Stimulated activated CD8-positive, alpha-beta memory T cell treated with anti-CD3 and anti-CD28 coated beads, Interleukin-15, amount 100 ng/mL, for 24 hours (primary cell): ENCODE measurements at regions not wholly inside any gene's neighbourhood (a gene's known extent, or its start where the extent isn't known, plus 50 kb on each side); places are given as distances from the start of the nearest gene placed in this dataset.
"Not testable (repeated sequence)": the region's sequence is repeated elsewhere in the genome, so short reads cannot be mapped to it uniquely, and the experiment has no call there.

Experiments
- DNase-seq: peaks from one replicate; pipeline ENCODE4 v3.0.0-alpha.2; 2020; ENCODE audit warnings: low read depth

DNA sequence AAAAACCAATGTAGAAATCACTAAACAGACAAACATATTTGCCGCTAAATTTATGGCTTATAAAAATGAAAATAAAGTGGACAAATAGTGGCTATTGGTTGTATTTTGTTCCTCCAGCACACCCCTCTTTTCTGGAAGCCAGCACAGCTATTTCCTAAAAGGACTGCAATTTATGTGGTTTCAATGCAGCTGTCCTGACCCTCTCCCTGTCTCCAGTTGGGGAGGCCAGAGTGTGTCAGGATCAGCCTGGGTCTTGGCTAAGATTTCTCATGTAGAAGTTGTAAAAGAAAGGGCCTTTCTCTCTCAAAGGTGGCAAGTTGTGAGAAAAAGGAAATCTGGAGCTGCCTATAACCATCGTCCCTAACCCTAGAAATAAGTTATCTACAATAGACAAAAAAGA is 165.6 kb downstream of the ALDH8A1 start:
- DNase-seq, result no peak

DNA sequence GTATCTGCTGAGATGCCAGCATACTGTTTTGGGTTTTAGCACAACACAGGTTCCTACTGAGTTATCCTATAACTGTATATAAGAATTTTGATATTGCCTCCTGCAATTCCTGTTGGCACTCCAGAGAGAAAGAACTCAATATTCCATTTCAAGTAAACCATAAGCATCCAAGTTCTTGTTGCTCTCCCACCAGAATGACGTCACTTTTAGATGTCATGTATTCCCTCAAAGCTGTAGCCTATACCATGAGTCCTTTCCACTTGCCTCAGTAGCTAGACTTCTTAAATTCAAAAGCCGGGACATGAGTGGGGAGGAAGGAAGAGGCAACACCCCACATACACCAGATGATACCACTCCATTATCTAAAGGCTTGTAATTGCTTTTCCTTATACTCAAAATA is 171.5 kb downstream of the ALDH8A1 start:
- DNase-seq, result no peak

DNA sequence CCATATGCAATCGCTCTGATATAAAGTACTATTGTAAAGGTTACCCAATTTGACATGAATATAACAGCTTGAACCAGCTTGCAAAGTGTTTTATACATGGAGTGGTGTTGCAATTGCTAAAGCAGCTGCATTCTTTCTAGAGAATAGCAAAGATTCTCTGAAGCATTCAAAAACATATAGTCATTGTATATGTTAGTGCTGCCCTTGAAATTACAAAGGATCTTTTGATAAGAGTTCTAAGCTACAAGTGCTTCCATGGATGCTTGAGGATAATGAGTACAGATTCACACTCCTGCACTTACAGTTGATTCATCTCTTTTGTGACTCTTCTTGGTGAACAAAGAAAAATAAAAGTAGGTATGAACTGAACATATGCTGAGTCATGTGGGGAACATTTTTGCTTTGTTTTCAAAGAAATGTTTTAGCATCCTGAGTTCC is 175.7 kb downstream of the ALDH8A1 start:
- DNase-seq, result no peak

DNA sequence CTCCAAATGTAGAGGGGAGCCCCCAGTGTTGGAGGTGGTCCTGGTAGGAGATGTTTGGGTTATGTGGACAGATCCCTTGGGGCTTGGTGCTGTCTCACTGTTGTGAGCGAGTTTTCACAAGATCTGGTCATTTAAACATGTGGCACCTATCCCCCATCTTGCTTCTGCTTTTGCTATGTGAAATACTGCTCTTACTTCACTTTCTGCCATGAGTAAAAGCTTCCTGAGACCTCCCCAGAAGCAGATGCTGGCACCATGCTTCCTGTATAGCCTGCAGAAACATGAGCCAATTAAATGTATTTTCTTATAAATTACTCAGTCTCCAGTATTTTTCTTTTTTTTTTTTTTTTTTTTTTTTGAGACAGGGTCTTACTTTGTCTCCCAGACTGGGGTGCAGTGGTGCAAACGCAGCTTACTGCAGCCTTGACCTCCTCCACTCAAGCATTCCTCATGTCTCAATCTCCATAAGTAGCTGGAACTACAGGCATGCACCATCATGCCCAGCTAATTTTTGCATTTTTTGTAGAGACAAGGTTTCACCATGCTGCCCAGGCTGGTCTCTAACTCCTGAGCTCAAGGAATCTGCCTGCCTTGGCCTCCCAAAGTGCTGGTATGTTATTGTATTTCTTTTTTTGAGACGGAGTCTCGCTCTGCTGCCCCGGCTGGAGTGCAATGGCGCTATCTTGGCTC is 177.1 kb downstream of the ALDH8A1 start:
- no peak for DNase-seq

DNA sequence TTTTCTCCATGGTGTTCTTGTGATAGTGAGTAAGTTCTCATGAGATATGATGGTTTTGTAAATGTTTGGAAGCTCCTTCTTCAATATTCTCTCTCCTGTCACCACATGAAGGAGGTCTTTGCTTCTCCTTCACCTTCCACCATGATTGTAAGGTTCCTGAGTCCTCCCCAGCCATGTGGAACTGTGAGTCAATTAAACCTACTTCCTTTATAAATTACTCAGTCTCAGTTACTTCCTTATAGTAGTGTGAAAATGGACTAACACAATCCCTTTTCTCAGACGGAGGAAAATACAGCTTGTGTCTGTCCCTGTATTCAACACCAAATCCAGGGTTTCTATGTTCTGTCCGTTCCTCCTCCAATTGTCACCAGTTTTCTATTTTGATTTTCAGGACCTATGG is 181.0 kb downstream of the ALDH8A1 start:
- no peak for DNase-seq

DNA sequence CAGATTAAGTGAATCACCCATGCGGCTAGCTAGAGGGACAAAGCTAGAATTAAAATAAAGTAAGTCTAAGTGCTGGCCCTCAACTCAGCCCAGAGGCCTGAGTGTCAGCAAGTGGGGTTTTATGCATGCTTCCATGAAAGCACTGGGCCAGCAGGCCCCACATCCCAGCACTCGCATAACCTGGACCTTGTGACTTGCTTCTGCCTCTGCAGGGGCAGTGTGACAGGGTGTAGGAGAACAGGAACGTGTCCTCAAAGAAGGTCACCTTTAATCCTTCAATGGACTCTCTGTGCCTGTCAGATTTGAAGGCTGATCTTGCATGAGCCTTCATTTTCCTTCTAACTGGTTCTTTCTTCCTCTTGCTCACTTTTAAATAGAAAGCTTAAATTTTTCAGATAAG is 183.4 kb downstream of the ALDH8A1 start:
- no peak for DNase-seq

DNA sequence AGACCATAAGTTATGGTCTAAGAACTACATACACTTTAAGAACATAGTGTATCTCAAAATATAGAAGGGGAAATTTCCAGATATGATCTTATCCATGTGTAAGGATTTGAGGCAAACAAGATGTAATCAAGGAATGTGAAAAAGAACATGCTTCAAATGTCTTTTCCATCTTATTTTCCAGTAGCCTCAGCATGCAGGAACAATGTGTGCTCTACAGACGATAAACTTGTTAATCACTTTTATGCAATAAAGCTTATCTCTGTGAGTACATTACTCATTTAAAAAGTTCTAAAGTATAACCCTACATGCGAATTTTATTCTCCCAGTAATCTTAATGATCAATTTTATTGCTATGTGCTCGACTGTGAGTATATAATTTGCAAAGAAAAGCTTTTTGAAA is 185.2 kb downstream of the ALDH8A1 start:
- no peak for DNase-seq

DNA sequence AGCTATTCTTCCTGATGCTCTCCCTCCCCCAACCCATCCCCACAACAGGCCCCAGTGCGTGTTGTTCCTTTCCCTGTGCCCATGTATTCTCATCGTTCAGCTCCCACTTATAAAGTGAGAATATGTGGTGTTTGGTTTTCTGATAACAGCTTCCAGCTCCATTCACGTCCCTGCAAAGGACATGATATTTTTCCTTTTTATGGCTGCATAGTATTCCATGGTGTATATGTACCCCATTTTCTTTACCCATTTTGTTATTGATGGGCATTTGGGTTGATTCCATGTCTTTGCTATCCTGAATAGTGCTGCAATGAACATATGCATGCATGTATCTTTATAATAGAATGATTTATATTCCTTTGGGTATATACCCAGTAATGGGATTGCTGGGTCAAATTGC is 186.3 kb downstream of the ALDH8A1 start:
- DNase-seq, result not testable (repeated sequence)

DNA sequence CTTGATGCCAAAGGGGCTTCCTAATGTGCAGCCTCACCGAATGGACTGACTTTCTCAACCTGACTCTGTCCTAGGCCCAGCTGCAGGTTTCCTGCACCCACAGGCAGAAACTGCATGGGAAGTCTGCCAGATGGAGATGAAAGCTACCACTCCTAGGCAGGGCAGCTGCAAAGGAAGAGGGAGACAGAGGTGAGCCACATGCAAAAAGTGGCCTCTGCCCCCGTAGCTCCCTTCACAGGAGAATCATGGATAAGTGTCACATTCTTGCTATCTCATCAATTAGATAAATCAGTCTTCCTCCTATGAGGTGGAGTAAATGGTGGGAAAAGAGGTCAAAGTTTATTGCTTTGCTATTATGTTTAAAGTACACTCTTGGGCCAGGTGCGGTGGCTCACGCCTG is 191.3 kb downstream of the ALDH8A1 start:
- no peak for DNase-seq

DNA sequence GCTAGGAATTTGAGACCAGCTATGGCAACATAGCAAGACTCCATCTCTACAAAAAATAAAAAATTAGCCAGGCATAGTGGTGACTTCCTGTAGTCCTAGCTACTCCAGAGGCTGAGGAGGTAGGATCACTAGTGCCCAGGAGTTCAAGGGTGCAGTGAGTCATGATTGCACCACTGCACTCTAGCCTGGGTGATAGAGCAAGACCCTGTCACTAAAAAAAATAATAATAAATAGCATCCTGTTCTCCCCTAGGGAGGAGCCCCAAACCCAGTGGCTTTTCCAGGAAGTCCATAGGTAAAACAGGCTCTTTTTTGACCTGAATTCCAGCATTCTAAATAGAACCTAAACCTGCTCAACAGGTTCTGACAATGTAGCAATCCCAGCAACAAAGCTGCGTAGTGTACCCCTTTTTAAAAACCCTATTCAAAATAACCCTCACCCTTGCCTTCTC is 192.0 kb downstream of the ALDH8A1 start:
- no peak for DNase-seq

DNA sequence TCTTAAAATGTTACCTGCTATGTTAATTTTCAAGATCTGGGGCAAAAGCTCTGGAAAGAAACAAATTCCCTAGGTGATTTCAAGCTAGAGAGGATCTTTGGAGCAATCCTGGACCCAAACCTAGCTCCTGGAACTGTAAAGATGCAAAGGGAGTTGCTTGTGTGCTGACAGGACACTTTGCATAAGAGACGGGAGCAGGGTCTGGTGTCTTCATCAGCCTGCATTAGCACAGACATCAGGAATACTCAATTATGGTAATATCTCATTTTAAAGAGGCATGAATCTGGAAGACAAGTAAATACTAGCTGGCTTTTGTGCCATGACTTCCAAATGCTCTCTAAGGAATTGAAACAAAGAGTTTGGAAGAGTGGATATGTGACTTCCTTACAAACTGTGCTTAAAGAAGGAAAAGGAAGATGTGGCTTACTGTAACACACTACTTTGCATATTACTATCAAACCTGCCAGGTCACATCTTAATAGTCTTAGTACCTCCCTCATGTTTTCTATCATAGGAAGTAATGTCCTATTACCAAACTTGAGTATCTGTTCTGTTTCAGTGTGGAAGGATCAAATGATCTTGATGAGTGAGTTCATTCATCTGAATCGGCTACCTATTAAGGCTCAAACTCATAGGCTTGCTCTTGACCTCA is 193.4 kb downstream of the ALDH8A1 start:
- no peak for DNase-seq

DNA sequence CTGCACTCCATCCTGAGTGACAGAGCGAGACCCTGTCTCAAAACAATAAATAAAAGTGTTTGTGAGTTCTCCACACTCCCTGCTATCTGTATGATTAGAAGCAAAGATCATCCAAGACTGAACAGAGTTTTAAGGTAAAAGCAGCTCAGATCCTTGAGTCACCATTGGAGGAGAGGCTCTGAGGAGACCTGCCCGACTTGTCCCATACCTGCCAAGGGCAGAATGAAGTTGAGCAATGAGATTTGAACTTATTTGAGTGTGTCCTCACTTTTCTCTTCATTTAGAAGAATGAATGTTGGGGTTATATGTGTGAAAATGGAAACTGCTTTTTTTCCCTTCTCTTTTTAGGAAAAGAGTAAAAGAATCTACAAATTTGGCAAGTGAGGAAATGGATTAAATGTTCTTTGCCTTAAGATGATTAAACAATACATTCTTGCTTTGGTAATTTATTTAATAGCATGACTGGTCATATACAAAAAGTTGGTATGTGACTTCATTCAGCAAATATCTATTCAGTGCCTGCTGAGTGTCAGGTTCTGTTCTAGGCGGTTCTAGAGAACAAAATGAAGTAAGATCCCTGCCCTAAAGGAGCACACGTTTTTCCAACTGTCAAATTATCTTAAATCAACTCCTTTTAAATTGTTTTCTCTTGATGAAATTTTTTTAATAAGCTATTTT is 195.7 kb downstream of the ALDH8A1 start:
- no peak for DNase-seq

DNA sequence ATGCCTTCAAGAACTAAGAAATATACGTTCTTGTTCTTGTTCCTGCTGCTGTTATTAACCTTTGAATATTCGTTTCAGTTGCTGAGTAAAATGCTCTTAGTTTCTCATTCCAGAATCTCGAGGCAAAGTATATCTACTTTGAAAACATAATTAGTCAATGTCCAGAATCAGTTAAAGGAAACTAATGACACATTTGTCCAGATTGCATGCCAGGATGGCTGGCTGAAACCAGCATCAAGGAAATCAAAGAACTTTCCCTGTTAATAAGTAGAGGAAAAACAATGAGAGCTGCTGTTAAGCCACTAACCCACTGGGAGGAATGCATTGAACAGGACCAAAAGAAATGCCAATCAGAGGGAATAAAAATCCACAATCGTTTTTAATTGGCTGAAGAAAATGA is 196.9 kb downstream of the ALDH8A1 start:
- DNase-seq, result no peak

DNA sequence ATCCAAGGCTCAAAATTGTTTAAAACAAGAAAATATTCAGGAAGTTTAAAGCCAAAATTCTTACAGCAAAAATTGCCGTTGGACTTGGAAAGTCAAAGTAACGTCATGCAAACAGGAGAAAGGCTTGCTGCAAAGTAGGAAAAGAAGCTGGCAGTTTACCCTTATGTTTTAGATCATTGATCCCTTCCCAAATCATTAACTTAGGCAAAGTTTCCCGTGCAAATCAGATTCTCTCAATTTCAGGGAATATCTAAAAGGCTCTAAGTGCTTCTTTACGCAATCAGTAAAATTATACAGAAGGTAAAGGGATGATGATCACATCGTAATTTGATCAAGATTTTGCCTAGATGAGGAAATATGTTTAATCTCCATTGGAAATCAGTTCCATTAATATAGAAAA is 197.5 kb downstream of the ALDH8A1 start:
- DNase-seq, result no peak

DNA sequence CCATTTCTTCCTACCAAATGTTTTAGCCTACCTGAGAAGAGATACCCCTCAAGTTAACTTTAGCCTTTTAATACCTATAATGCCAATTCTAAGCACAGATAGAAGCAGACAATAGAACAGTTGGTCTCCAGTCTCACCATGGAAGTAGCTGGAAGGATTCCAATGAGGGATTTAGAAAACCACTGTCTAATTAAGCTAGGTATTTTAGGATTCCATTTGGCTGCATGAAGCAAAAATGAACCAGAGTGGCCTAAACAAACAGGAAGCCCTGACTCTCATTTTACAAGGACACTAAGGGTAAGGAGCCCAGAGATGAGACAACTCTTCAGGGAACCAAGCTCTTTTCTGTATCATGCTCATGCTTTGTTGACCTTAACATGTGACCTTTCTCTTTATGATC is 199.2 kb downstream of the ALDH8A1 start:
- DNase-seq, result no peak

DNA sequence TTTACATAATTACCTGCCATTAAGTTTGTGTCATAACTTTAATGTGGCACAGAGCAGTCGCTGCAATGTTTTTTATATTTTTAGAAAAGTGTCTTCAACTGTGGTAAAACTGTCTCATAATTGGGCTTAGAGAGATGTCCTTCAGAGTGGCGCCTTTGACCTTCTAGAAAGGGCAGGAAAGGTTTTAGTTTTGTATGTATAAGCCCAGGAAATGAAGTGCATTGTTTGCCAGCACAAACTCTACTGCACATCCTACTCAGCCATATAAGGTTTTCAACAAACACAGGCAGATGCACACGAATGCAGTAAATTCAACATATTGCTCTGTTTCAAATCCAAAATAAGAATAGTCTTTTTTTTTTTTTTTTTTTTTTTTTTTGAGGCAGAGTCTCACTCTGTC is 201.4 kb downstream of the ALDH8A1 start:
- DNase-seq, result no peak

DNA sequence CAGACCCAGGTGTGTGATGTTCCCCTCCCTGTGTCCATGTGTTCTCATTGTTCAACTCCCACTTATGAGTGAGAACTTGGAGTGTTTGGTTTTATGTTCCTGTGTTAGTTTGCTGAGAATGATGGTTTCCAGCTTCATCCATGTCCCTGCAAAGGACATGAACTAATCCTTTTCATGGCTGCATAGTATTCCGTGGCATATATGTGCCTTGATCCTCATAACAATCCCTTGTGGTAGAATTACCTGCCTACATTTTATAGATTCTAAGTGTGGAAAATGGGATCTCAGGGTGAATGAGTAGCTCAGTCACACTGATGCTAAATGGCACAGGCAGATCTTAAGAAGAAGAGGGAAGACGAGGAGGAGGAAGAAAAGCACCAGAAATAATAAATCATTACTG is 202.7 kb downstream of the ALDH8A1 start:
- not testable (repeated sequence) for DNase-seq

DNA sequence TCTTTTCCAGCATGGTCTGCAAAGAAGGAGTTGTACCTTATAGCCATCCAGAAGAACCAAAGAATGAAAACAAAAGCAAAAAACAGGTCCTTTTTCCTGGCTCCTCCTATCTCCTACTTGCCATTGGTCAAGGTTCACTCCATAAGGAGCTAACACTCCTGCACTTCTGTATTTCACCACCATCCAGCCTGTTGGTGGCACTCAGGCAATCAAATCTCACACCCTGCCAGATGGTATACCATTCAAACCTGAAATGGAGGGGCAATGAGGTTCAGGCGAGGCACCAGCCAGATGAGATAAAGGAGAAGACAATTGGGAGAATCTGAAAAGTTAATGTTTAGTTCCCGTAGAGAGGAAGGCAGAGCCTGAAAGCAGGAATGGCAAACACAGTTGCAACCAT is 203.8 kb downstream of the ALDH8A1 start:
- no peak for DNase-seq

DNA sequence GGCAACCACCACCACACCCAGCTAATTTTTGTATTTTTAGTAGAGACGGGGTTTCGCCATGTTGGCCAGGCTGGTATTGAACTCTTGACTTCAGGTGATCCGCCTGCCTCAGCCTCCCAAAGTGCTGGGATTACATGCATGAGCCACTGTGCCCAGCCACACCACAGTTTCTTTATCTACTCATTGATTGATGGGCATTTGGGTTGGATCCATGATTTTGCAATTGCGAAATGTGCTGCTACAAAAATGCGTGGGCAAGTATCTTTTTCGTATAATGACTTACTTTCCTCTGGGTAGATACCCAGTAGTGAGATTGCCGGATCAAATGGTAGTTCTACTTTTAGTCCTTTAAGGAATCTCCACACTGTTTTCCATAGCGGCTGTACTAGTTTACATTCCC is 204.7 kb downstream of the ALDH8A1 start:
- not testable (repeated sequence) for DNase-seq

DNA sequence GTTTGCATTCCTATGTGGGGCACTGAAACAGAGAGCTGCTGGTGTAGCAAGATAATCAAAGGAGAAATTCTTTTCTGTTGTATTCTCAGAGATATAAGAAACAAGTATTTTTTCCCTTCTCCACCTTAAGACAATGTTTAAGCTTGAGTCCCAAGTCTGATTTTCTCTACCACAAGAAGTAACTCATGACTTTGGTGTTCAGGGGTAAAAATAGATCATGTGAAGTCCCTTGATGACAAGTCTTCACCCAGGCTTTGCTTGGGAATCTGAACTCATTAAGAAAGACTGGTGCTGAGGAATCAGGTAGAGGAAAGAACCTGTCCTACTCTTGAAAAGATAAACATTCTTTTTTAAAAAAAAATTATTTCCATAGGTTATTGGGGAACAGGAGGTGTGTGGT is 205.6 kb downstream of the ALDH8A1 start:
- DNase-seq, result no peak

DNA sequence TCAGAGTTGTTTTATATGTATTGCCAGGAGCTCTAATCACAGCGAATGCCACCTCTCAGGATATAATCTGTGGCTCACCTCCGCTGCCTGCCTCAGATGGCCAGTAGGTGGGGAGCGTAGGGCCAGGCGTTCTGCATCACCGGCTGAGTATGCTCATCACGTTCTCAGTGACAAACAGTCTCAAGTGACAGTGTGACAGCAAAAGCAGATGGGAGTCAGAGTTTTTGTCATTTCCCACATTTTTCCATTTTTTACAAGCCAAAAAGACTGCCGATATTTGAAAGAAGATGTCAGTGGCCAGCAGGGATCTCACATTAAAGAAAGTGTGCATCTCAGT is 208.7 kb downstream of the ALDH8A1 start:
- DNase-seq, result no peak

DNA sequence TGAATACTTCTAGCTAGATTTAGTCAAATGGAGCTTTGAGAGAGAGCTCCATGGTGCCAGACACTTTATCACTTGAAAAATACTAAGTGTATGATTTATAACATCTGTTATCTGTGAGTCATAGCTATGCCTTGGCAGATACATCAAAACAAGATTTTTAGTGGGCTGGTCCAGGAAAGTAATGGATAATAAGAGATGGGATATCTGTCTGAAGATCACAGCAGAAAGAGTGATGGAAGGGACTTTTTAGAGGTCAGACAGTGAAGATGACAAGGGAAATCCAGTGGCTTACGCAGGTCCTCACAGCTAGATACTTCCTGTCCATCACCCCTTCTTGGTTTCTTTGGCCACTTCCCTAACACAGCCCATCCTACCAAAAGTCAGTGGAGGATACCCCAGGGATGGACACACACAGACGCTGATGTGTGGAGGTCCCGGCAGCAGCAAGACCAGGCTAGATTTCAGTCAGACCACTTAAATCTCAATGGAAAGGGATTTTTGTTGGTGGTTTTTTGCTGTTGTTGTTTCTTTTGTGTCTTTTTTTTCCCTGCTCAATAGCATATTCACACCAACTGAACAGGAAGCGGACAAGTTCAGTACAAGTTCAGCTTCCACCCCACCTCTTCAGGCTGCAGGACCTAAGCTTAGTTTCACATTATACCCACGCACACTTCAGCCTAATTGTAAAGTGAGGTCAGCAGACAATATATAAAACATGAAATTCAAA is 209.3 kb downstream of the ALDH8A1 start:
- DNase-seq, result no peak

DNA sequence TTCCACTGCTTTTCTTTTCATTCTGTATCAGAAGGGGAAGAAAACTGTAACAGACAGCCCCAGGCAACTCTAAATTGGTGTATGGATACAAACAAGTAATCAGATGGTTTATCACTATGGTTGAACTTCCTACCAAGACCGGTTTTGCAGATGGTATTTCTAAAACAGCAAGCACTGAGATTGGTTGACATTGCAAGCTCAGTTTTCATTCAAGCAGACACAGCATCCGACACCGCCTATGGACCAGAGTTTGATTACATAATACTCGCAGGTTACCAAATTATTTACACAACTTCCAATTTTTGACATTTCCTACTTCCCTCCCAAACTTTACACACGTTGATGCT is 209.9 kb downstream of the ALDH8A1 start:
- DNase-seq, result no peak
